ENCODE measurements at regions not wholly inside any gene's neighbourhood (a gene's known extent, or its start where the extent isn't known, plus 50 kb on each side); places are given as distances from the start of the nearest gene placed in this dataset.

- Histone ChIP-seq H4K20me1 (ENCODE audit: low read depth) (no peaks in the 10 kb centered on the region), H3K27me3 (no peaks in the 10 kb centered on the region), H3K4me1 (no peaks in the 10 kb centered on the region), H3K27ac (no peak overlapping the region), H3K36me3 (no peaks in the 10 kb centered on the region), H3K79me2 (ENCODE audit: low read depth) (no peaks in the 10 kb centered on the region), H3K9me3 (ENCODE audit: low read depth) (no peaks in the 10 kb centered on the region), H3K4me3 (no peak overlapping the region), H2AFZ (replicated peaks) (no peak overlapping the region), H3K4me2 (no peak overlapping the region), H3K9ac (no peak overlapping the region), H3F3A (ENCODE audit: low read depth) (no peaks in the 10 kb centered on the region)
- no peak overlapping the region for H3K4me3 Mint-ChIP-seq
- no peak for DNase-seq (ENCODE audit: low spot score)
- peaks cover 2% of the 10 kb centered on the region for H3K27me3 Mint-ChIP-seq (ENCODE audit: insufficient read depth, low read depth)
- no peaks in the 10 kb centered on the region for H3K4me1 Mint-ChIP-seq
- no peaks in the 10 kb centered on the region for H3K36me3 Mint-ChIP-seq
- no peaks in the 10 kb centered on the region for H3K9me3 Mint-ChIP-seq
- no peak overlapping the region for H3K27ac Mint-ChIP-seq
- TF ChIP-seq EZH2phosphoT487 (IDR thresholded peaks at IDR 0.05) (no peak), EZH2 (IDR thresholded peaks at IDR 0.05) (no peak), CTCF (IDR thresholded peaks at IDR 0.05) (no peak)
Measured at GRCh38 chr16:52863000-52863399, 189.7 kb downstream of the CHD9NB start.

GRCh38 chr16:52861614-52862022, 191.1 kb downstream of the CHD9NB start:
- no peaks in the 10 kb centered on the region for H3K27me3 ChIP-seq
- Mint-ChIP-seq H3K4me1 (no peaks in the 10 kb centered on the region), H3K27me3 (ENCODE audit: insufficient read depth, low read depth) (peaks cover 2% of the 10 kb centered on the region), H3K9me3 (no peaks in the 10 kb centered on the region), H3K27ac (no peak overlapping the region), H3K36me3 (no peaks in the 10 kb centered on the region), H3K4me3 (no peak overlapping the region)
- H2AFZ ChIP-seq (replicated peaks), result peak overlapping the region; percentile 89
- no peaks in the 10 kb centered on the region for H3F3A ChIP-seq (ENCODE audit: low read depth)
- H4K20me1 ChIP-seq (ENCODE audit: low read depth), result no peaks in the 10 kb centered on the region
- no peaks in the 10 kb centered on the region for H3K36me3 ChIP-seq
- peak; percentile 61 for DNase-seq (ENCODE audit: low spot score)
- H3K79me2 ChIP-seq (ENCODE audit: low read depth), result no peaks in the 10 kb centered on the region
- no peaks in the 10 kb centered on the region for H3K4me1 ChIP-seq
- H3K4me2 ChIP-seq, result no peak overlapping the region
- H3K9me3 ChIP-seq (ENCODE audit: low read depth), result no peaks in the 10 kb centered on the region
- H3K27ac ChIP-seq, result no peak overlapping the region
- no peak for TF ChIP-seq EZH2phosphoT487 (IDR thresholded peaks at IDR 0.05)
- TF ChIP-seq EZH2 (IDR thresholded peaks at IDR 0.05), result no peak
- TF ChIP-seq CTCF (IDR thresholded peaks at IDR 0.05), result peak; percentile 69
- H3K9ac ChIP-seq, result no peak overlapping the region
- no peak overlapping the region for H3K4me3 ChIP-seq

GRCh38 chr16:52855463-52855862, 197.2 kb downstream of the CHD9NB start:
- Histone ChIP-seq H3K36me3 (no peaks in the 10 kb centered on the region), H3K79me2 (ENCODE audit: low read depth) (no peaks in the 10 kb centered on the region), H2AFZ (replicated peaks) (no peak overlapping the region), H3K4me2 (no peak overlapping the region), H3K9ac (no peak overlapping the region), H3K9me3 (ENCODE audit: low read depth) (no peaks in the 10 kb centered on the region), H3K4me1 (no peaks in the 10 kb centered on the region), H4K20me1 (ENCODE audit: low read depth) (no peaks in the 10 kb centered on the region), H3K27me3 (no peaks in the 10 kb centered on the region), H3F3A (ENCODE audit: low read depth) (no peaks in the 10 kb centered on the region), H3K27ac (no peak overlapping the region), H3K4me3 (no peak overlapping the region)
- Mint-ChIP-seq H3K27ac (no peak overlapping the region), H3K36me3 (peaks cover 3% of the 10 kb centered on the region), H3K4me3 (no peak overlapping the region), H3K4me1 (no peaks in the 10 kb centered on the region), H3K9me3 (peaks cover 18% of the 10 kb centered on the region), H3K27me3 (ENCODE audit: insufficient read depth, low read depth) (no peaks in the 10 kb centered on the region)
- TF ChIP-seq EZH2 (IDR thresholded peaks at IDR 0.05) (no peak), CTCF (IDR thresholded peaks at IDR 0.05) (no peak), EZH2phosphoT487 (IDR thresholded peaks at IDR 0.05) (no peak)
- no peak for DNase-seq (ENCODE audit: low spot score)

Data from neural progenitor cell (in vitro differentiated cells).